PC-3 (cell line): ENCODE measurements at regions not wholly inside any gene's neighbourhood (a gene's known extent, or its start where the extent isn't known, plus 50 kb on each side); places are given as distances from the start of the nearest gene placed in this dataset.

ENCODE experiments used
- ATAC-seq: fragments of 200-7000 bp; cut with Tn5 transposase; 2 replicates; pipeline ENCODE4 v1.9.1; 2020; ENCODE audit warnings: mild to moderate bottlenecking, moderate library complexity
- BruUV-seq: library from RNA; stranded (reverse); fragments of 400-500 nt; replicated peaks from 2 replicates; lab custom pipeline; 2021; lab: Mats Ljungman, UMichigan
- CTCF ChIA-PET: fragments of 300-600 bp; sonication (Branson Sonifier 250); formaldehyde crosslinking; loops from one replicate; lab custom pipeline; 2022; ENCODE audit warnings: antibody characterized with exemption; lab: Charles Lee
- POLR2A ChIA-PET: fragments of 300-600 bp; sonication (Branson Sonifier 250); formaldehyde crosslinking; loops from one replicate; lab custom pipeline; 2022; ENCODE audit warnings: antibody characterized with exemption; ENCODE audit not compliant: unreplicated experiment; lab: Charles Lee
- DNase-seq: peaks from one replicate; pipeline ENCODE4 v3.0.0-alpha.2; 2015
- H2AFZ ChIP-seq: fragments of 300-600 bp; sonication (generic); 2 replicates; pipeline ENCODE4 v1.6.0; 2016; ENCODE audit warnings: antibody characterized with exemption, low read length
- H3F3A ChIP-seq: fragments of 300-600 bp; sonication (generic); one replicate; pipeline ENCODE4 v1.6.0; 2017; ENCODE audit warnings: antibody characterized with exemption, low read length, control low read depth, mild to moderate bottlenecking; ENCODE audit not compliant: unreplicated experiment
- H3K27ac ChIP-seq: fragments of 300-600 bp; sonication (generic); 2 replicates; pipeline ENCODE4 v1.5.1; 2016; ENCODE audit warnings: mild to moderate bottlenecking, low read length
- H3K27me3 ChIP-seq: fragments of 300-600 bp; sonication (generic); 2 replicates; pipeline ENCODE4 v1.6.1; 2016; ENCODE audit warnings: low read length, mixed read lengths
- H3K36me3 ChIP-seq: fragments of 300-600 bp; sonication (generic); 2 replicates; pipeline ENCODE4 v1.6.1; 2016; ENCODE audit warnings: low read depth, mixed run types, low read length, mixed read lengths
- H3K4me1 ChIP-seq: fragments of 300-600 bp; sonication (generic); 2 replicates; pipeline ENCODE4 v1.5.1; 2016; ENCODE audit warnings: low read length; ENCODE audit not compliant: insufficient read depth
- H3K4me2 ChIP-seq: fragments of 300-600 bp; sonication (generic); 2 replicates; pipeline ENCODE4 v1.6.0; 2016; ENCODE audit warnings: low read length
- H3K4me3 ChIP-seq: fragments of 300-600 bp; sonication (generic); 2 replicates; pipeline ENCODE4 v1.5.1; 2016; ENCODE audit warnings: mild to moderate bottlenecking, low read length, mixed read lengths
- H3K79me2 ChIP-seq: fragments of 300-600 bp; sonication (generic); 2 replicates; pipeline ENCODE4 v1.6.1; 2017; ENCODE audit warnings: low read length, mixed read lengths
- H3K9ac ChIP-seq: fragments of 300-600 bp; sonication (generic); 2 replicates; pipeline ENCODE4 v1.6.0; 2016; ENCODE audit warnings: mild to moderate bottlenecking, low read length
- H3K9me2 ChIP-seq: fragments of 300-600 bp; sonication (generic); replicated peaks from 2 replicates; pipeline ENCODE4 v1.6.1; 2016; ENCODE audit warnings: mixed run types, low read length, mixed read lengths
- H3K9me3 ChIP-seq: fragments of 300-600 bp; sonication (generic); 2 replicates; pipeline ENCODE4 v1.6.1; 2016; ENCODE audit warnings: low read length, mixed read lengths
- H4K20me1 ChIP-seq: fragments of 300-600 bp; sonication (generic); 2 replicates; pipeline ENCODE4 v1.6.1; 2016; ENCODE audit warnings: low read length, mixed read lengths
- CTCF ChIP-seq: fragments of 300-600 bp; sonication (generic); conservative IDR thresholded peaks from 2 replicates; pipeline ENCODE4 v1.5.1; 2017; ENCODE audit warnings: antibody characterized with exemption, low read depth, mild to moderate bottlenecking, low read length
- EZH2 ChIP-seq: fragments of 300-600 bp; sonication (generic); IDR thresholded peaks from one replicate; pipeline ENCODE4 v1.6.1; 2017; ENCODE audit warnings: antibody characterized with exemption, mild to moderate bottlenecking, low read length; ENCODE audit not compliant: unreplicated experiment
- EZH2phosphoT487 ChIP-seq: fragments of 300-600 bp; sonication (generic); IDR thresholded peaks from 2 replicates; pipeline ENCODE4 v1.6.1; 2018; ENCODE audit warnings: mild to moderate bottlenecking, antibody characterized with exemption, low read length, borderline replicate concordance
- intact Hi-C: fragments of 100-400 bp; cut with micrococcal nuclease; formaldehyde crosslinking; loops from 2 replicates; pipeline ENCODE4 v1.9.0; 2023

- no peak for TF ChIP-seq EZH2phosphoT487
- no peak for TF ChIP-seq CTCF
- no peak for TF ChIP-seq EZH2
- no peaks in the 10 kb centered on the region for H3K4me1 ChIP-seq
- peaks cover 37% of the 10 kb centered on the region for H3K27me3 ChIP-seq
- ATAC-seq = no peak
- intact Hi-C loops = no loop called here
- H3K9me3 ChIP-seq = no peaks in the 10 kb centered on the region
- no peak overlapping the region for H3K27ac ChIP-seq
- CTCF ChIA-PET = no interaction called here
- no peak overlapping the region for H3K4me3 ChIP-seq
- no peaks in the 10 kb centered on the region for H3K36me3 ChIP-seq
- no peaks in the 10 kb centered on the region for H3K79me2 ChIP-seq
- no peaks in the 10 kb centered on the region for H3F3A ChIP-seq
- H3K9me2 ChIP-seq = no peaks in the 10 kb centered on the region
- BruUV-seq = no TSS peak
- POLR2A ChIA-PET = no interaction called here
- H3K4me2 ChIP-seq = no peak overlapping the region
- no peaks in the 10 kb centered on the region for H4K20me1 ChIP-seq
- DNase-seq = no peak
- H2AFZ ChIP-seq = no peak overlapping the region
- H3K9ac ChIP-seq = no peak overlapping the region
Observed at GRCh38 chr10:43803791-43804190, 155.1 kb upstream of the ZNF32 start.

GRCh38 chr10:43802988-43803696 is 154.5 kb upstream of the ZNF32 start:
- TF ChIP-seq EZH2phosphoT487 (no peak), CTCF (no peak), EZH2 (no peak)
- Histone ChIP-seq H3K9me3 (no peaks in the 10 kb centered on the region), H3K4me1 (no peaks in the 10 kb centered on the region), H3K9me2 (no peaks in the 10 kb centered on the region), H3K4me3 (no peak overlapping the region), H3K79me2 (no peaks in the 10 kb centered on the region), H3K4me2 (no peak overlapping the region), H3K27ac (no peak overlapping the region), H2AFZ (no peak overlapping the region), H3K9ac (no peak overlapping the region), H4K20me1 (no peaks in the 10 kb centered on the region), H3F3A (no peaks in the 10 kb centered on the region), H3K36me3 (no peaks in the 10 kb centered on the region), H3K27me3 (peaks cover 42% of the 10 kb centered on the region)
- ATAC-seq (no peak), DNase-seq (no peak)
- intact Hi-C loops = no loop called here
- ChIA-PET POLR2A (no interaction called here), CTCF (no interaction called here)
- no TSS peak for BruUV-seq

- no peaks in the 10 kb centered on the region for H3K36me3 ChIP-seq
- H4K20me1 ChIP-seq = no peaks in the 10 kb centered on the region
- no peak overlapping the region for H3K4me3 ChIP-seq
- H3K4me1 ChIP-seq = no peaks in the 10 kb centered on the region
- H3F3A ChIP-seq = no peaks in the 10 kb centered on the region
- ATAC-seq (no peak), DNase-seq (no peak)
- no peak overlapping the region for H3K4me2 ChIP-seq
- no TSS peak for BruUV-seq
- H3K27me3 ChIP-seq = peaks cover 50% of the 10 kb centered on the region
- no peak overlapping the region for H3K9ac ChIP-seq
- no peak overlapping the region for H3K27ac ChIP-seq
- ChIA-PET CTCF (no interaction called here), POLR2A (no interaction called here)
- H3K79me2 ChIP-seq = no peaks in the 10 kb centered on the region
- no peaks in the 10 kb centered on the region for H3K9me2 ChIP-seq
- no peak overlapping the region for H2AFZ ChIP-seq
- intact Hi-C loops = no loop called here
- no peak for TF ChIP-seq EZH2
- TF ChIP-seq EZH2phosphoT487 = no peak
- no peak for TF ChIP-seq CTCF
- H3K9me3 ChIP-seq = no peaks in the 10 kb centered on the region
Observed at GRCh38 chr10:43801626-43802025, 152.9 kb upstream of the ZNF32 start.
